SH-SY5Y (cell line): ENCODE measurements at regions not wholly inside any gene's neighbourhood (a gene's known extent, or its start where the extent isn't known, plus 50 kb on each side); places are given as distances from the start of the nearest gene placed in this dataset.

Experiments
- GATA2 ChIP-seq: IDR thresholded peaks from 2 replicates; pipeline ENCODE4 v1.6.1; 2011; ENCODE audit warnings: mild to moderate bottlenecking, low read depth, low read length
- GATA3 ChIP-seq: IDR thresholded peaks from 2 replicates; pipeline ENCODE4 v1.6.1; 2011; ENCODE audit warnings: low read depth, mild to moderate bottlenecking, low read length, moderate library complexity

- no peak for TF ChIP-seq GATA3
- no peak for TF ChIP-seq GATA2
Measured at GRCh38 chr5:91225848-91226686, 157.1 kb downstream of the ARRDC3 start.

- TF ChIP-seq GATA2 (no peak), GATA3 (no peak)
Measured at GRCh38 chr5:91224969-91225368, 158.1 kb downstream of the ARRDC3 start.

- no peak for TF ChIP-seq GATA3
- TF ChIP-seq GATA2: no peak
Measured at GRCh38 chr5:91224456-91224855, 158.7 kb downstream of the ARRDC3 start.

- TF ChIP-seq GATA3 (no peak), GATA2 (no peak)
Measured at GRCh38 chr5:91223886-91224285, 159.2 kb downstream of the ARRDC3 start.

- TF ChIP-seq GATA2 (no peak), GATA3 (no peak)
Measured at GRCh38 chr5:91222482-91222881, 160.6 kb downstream of the ARRDC3 start.

GRCh38 chr5:91221917-91222316 is 161.2 kb downstream of the ARRDC3 start:
- no peak for TF ChIP-seq GATA2
- no peak for TF ChIP-seq GATA3

- no peak for TF ChIP-seq GATA3
- TF ChIP-seq GATA2: no peak
Measured at GRCh38 chr5:91219803-91220371, 163.2 kb downstream of the ARRDC3 start.

- TF ChIP-seq GATA3: no peak
- TF ChIP-seq GATA2: no peak
Measured at GRCh38 chr5:91219091-91219802, 163.9 kb downstream of the ARRDC3 start.

- TF ChIP-seq GATA3 (no peak), GATA2 (no peak)
Measured at GRCh38 chr5:91217859-91218258, 165.3 kb downstream of the ARRDC3 start.

GRCh38 chr5:91214571-91214970 is 168.5 kb downstream of the ARRDC3 start:
- no peak for TF ChIP-seq GATA3
- no peak for TF ChIP-seq GATA2
